Natural killer cell (primary cell): ENCODE measurements at regions not wholly inside any gene's neighbourhood (a gene's known extent, or its start where the extent isn't known, plus 50 kb on each side); places are given as distances from the start of the nearest gene placed in this dataset.
"Not testable (repeated sequence)": the region's sequence is repeated elsewhere in the genome, so short reads cannot be mapped to it uniquely, and the experiment has no call there.

ENCODE experiments used
- ATAC-seq, 3 donors: fragments of 150-1000 bp in 2 of 3; fragments of 200-7000 bp in 1 of 3; cut with Tn5 transposase; 1 replicate in 1 of 3; 2 replicates in 2 of 3; pipeline ENCODE4 v1.10.0; 2021; ENCODE audit warnings: mild to moderate bottlenecking in 2 of 3, moderate library complexity in 2 of 3
- DNase-seq, 2 donors: peaks; one replicate each; pipeline versions ENCODE4 v3.0.0 to v3.0.0-alpha.2; 2013 to 2021; ENCODE audit warnings: mixed read lengths in 1 of 2
- H3K27ac ChIP-seq: one replicate; pipeline ENCODE4 v1.5.1; 2013; ENCODE audit warnings: mild to moderate bottlenecking, low read length
- H3K27me3 ChIP-seq: one replicate; pipeline ENCODE4 v1.6.1; 2013; ENCODE audit warnings: low read length; ENCODE audit not compliant: control insufficient read depth, insufficient read depth
- H3K36me3 ChIP-seq: one replicate; pipeline ENCODE4 v1.6.1; 2013; ENCODE audit warnings: low read length; ENCODE audit not compliant: control insufficient read depth, insufficient read depth
- H3K4me1 ChIP-seq: one replicate; pipeline ENCODE4 v1.6.1; 2013; ENCODE audit warnings: low read length; ENCODE audit not compliant: control insufficient read depth, insufficient read depth
- H3K4me3 ChIP-seq: one replicate; pipeline ENCODE4 v1.5.1; 2013; ENCODE audit warnings: low read length
- H3K9me3 ChIP-seq: one replicate; pipeline ENCODE4 v1.6.1; 2013; ENCODE audit warnings: low read length; ENCODE audit not compliant: control insufficient read depth, insufficient read depth
- H3K27ac Mint-ChIP-seq, 2 donors: one replicate each; pipeline ENCODE4 v1.8.0; 2022; ENCODE audit warnings: mild to moderate bottlenecking in 2 of 2, mixed read lengths in 2 of 2, moderate library complexity in 1 of 2
- H3K27me3 Mint-ChIP-seq, 2 donors: one replicate each; pipeline ENCODE4 v1.8.0; 2022; ENCODE audit warnings: low read depth in 2 of 2, mixed read lengths in 2 of 2
- H3K36me3 Mint-ChIP-seq: one replicate; pipeline ENCODE4 v1.8.0; 2022; ENCODE audit warnings: mixed read lengths
- H3K4me1 Mint-ChIP-seq, 2 donors: one replicate each; pipeline ENCODE4 v1.8.0; 2022; ENCODE audit warnings: mixed read lengths in 2 of 2
- H3K4me3 Mint-ChIP-seq: one replicate; pipeline ENCODE4 v1.8.0; 2022; ENCODE audit warnings: mild to moderate bottlenecking, moderate library complexity, mixed read lengths
- H3K9me3 Mint-ChIP-seq, 2 donors: one replicate each; pipeline ENCODE4 v1.8.0; 2022; ENCODE audit warnings: mixed read lengths in 2 of 2
- WGBS: methylation state at CpG from one replicate; pipeline ENCODE4 v1.1.7; 2013; ENCODE audit warnings: missing lambda C conversion rate; ENCODE audit not compliant: insufficient coverage; 5-methylcytosine and 5-hydroxymethylcytosine counted together
- intact Hi-C: fragments of 100-400 bp; cut with micrococcal nuclease; formaldehyde crosslinking; loops from one replicate; pipeline ENCODE4 v1.14.2; 2022
- TF ChIP-seq, protein P1 (sequence below): fragments of 200-600 bp; IDR thresholded peaks from one replicate; pipeline ENCODE4 v1.8.0; 2022; ENCODE audit warnings: antibody characterized with exemption

DNA sequence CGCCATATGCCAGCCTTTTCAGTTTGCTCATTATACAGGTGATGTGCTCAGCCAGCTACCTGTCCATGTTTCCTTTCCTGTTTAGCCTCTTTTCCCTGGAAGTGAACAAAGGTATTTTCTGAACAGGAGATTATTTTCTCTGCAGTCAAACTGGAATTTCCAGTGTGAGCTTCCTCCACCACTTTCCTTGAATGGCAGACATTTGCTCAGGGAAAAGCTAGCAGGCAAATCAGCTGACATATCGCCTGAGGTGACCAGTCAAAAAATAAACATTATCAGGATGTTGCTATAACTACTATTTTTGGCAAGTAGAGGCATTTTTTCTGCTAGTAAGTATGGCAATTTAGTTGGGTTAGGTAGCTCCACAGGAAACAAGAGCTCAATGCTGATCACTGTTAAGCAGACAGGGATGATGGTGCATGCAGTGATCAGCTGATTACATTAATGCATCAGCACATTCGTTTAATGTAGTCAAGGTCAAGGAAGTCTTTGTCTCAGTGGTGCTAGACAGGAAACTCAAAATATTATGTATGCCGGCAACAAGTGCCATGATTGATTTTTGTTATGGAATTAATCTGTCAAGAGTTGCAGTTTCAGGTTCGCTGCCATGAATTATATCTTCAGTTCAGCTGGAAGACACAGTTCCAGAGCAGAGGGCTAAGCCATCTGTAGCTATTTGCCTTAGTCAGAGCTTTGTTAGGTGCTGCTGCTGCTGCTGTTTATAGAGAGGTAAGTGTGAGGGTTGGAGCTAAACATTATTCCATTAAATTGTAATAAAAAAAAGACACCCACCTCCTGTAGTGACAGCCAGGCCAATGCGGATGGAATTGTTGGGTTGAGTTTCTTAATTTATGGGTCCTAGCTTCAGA, 179.7 kb upstream of the ST6GALNAC5 start:
- Histone ChIP-seq H3K27ac (no peak overlapping the region), H3K4me3 (no peak overlapping the region), H3K9me3 (no peaks in the 10 kb centered on the region), H3K27me3 (no peaks in the 10 kb centered on the region), H3K4me1 (no peaks in the 10 kb centered on the region), H3K36me3 (no peaks in the 10 kb centered on the region)
- no peak overlapping the region for H3K4me3 Mint-ChIP-seq
- H3K27ac Mint-ChIP-seq, result no peak overlapping the region
- H3K36me3 Mint-ChIP-seq, result no peaks in the 10 kb centered on the region
- intact Hi-C loops, result no loop called here
- peaks cover 0 to 2% of the 10 kb centered on the region in 2 donors for H3K9me3 Mint-ChIP-seq
- no peaks in the 10 kb centered on the region for H3K27me3 Mint-ChIP-seq
- ATAC-seq (no peak), DNase-seq (no peak)
- TF ChIP-seq, protein P1, sequence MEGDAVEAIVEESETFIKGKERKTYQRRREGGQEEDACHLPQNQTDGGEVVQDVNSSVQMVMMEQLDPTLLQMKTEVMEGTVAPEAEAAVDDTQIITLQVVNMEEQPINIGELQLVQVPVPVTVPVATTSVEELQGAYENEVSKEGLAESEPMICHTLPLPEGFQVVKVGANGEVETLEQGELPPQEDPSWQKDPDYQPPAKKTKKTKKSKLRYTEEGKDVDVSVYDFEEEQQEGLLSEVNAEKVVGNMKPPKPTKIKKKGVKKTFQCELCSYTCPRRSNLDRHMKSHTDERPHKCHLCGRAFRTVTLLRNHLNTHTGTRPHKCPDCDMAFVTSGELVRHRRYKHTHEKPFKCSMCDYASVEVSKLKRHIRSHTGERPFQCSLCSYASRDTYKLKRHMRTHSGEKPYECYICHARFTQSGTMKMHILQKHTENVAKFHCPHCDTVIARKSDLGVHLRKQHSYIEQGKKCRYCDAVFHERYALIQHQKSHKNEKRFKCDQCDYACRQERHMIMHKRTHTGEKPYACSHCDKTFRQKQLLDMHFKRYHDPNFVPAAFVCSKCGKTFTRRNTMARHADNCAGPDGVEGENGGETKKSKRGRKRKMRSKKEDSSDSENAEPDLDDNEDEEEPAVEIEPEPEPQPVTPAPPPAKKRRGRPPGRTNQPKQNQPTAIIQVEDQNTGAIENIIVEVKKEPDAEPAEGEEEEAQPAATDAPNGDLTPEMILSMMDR, result no peak
- 61% methylated on average over 6 of the region's 6 CpGs for WGBS
- no peaks in the 10 kb centered on the region for H3K4me1 Mint-ChIP-seq

- Histone ChIP-seq H3K36me3 (no peaks in the 10 kb centered on the region), H3K27ac (no peak overlapping the region), H3K27me3 (no peaks in the 10 kb centered on the region), H3K4me1 (no peaks in the 10 kb centered on the region), H3K9me3 (no peaks in the 10 kb centered on the region), H3K4me3 (no peak overlapping the region)
- Mint-ChIP-seq H3K9me3 (peaks cover 2 to 5% of the 10 kb centered on the region in 2 donors), H3K4me3 (no peak overlapping the region), H3K4me1 (no peaks in the 10 kb centered on the region), H3K36me3 (no peaks in the 10 kb centered on the region), H3K27ac (no peak overlapping the region), H3K27me3 (no peaks in the 10 kb centered on the region)
- intact Hi-C loops, result no loop called here
- WGBS, result 61% methylated on average over 3 of the region's 3 CpGs
- DNase-seq (no peak), ATAC-seq (no peak)
- TF ChIP-seq, protein P1, result no peak
Observed at GRCh38 chr1:76690766-76691165, 176.5 kb upstream of the ST6GALNAC5 start.

DNA sequence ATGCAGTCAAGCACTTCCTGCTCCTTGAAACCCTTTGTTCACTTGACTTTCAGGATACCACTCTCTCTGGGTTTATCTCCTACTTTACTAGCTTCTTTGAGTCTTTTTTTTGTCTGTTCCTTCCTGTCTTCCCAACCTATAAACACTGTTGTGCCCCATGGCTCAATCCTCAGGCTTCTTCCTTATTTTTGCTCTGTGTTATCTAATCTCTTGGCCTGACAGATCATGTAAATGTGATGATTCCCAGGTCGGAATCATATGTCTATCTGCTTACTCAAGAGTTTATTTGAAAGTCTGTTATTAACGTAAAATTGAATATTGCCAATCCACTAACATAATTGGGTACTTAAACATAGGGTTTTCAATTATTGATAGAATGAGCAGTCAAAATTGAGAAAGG, 171.7 kb upstream of the ST6GALNAC5 start:
- Histone ChIP-seq H3K9me3 (no peaks in the 10 kb centered on the region), H3K27me3 (no peaks in the 10 kb centered on the region), H3K36me3 (no peaks in the 10 kb centered on the region), H3K27ac (no peak overlapping the region), H3K4me1 (no peaks in the 10 kb centered on the region), H3K4me3 (no peak overlapping the region)
- Mint-ChIP-seq H3K36me3 (no peaks in the 10 kb centered on the region), H3K27ac (no peak overlapping the region), H3K4me1 (no peaks in the 10 kb centered on the region), H3K4me3 (no peak overlapping the region), H3K27me3 (no peaks in the 10 kb centered on the region), H3K9me3 (peaks cover 2 to 3% of the 10 kb centered on the region in 2 donors)
- DNase-seq, result no peak
- no CpG with 5 or more reads among the region's 2 CpGs for WGBS
- TF ChIP-seq, protein P1, result no peak
- intact Hi-C loops, result no loop called here
- ATAC-seq, result no peak

DNA sequence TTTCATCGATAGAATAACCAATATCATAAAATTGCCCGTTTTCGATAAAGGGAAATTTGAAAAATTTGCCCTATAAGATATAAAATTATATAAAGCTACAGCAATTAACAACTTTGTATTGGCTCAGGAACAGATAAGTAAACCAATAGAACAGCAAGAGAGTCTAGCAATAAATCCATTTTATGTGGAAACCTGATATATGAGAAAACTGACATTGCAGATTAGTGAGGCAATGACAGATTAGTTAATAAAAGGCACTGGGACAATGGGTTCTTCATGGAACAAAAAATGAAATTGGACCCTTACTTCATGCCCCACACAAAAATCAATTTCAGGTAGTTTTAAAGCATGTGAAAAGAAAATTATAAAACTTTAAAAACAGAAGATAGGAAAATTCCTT, 169.9 kb upstream of the ST6GALNAC5 start:
- Histone ChIP-seq H3K4me3 (no peak overlapping the region), H3K9me3 (no peaks in the 10 kb centered on the region), H3K4me1 (no peaks in the 10 kb centered on the region), H3K27ac (no peak overlapping the region), H3K36me3 (no peaks in the 10 kb centered on the region), H3K27me3 (no peaks in the 10 kb centered on the region)
- no peak overlapping the region for H3K4me3 Mint-ChIP-seq
- H3K27me3 Mint-ChIP-seq, result no peaks in the 10 kb centered on the region
- DNase-seq (no peak), ATAC-seq (no peak)
- intact Hi-C loops, result no loop called here
- H3K4me1 Mint-ChIP-seq, result no peaks in the 10 kb centered on the region
- WGBS, result no CpG with 5 or more reads among the region's 3 CpGs
- no peak overlapping the region for H3K27ac Mint-ChIP-seq
- H3K9me3 Mint-ChIP-seq, result peaks cover 2 to 5% of the 10 kb centered on the region in 2 donors
- TF ChIP-seq, protein P1, result no peak
- no peaks in the 10 kb centered on the region for H3K36me3 Mint-ChIP-seq

GRCh38 chr1:76699646-76700045, 167.6 kb upstream of the ST6GALNAC5 start:
- H3K27me3 ChIP-seq, H3K4me3 ChIP-seq, ATAC-seq, DNase-seq, H3K27ac Mint-ChIP-seq, H3K4me1 ChIP-seq, H3K27ac ChIP-seq, intact Hi-C loops, H3K9me3 ChIP-seq, H3K4me1 Mint-ChIP-seq, H3K36me3 Mint-ChIP-seq, H3K4me3 Mint-ChIP-seq, H3K36me3 ChIP-seq, H3K9me3 Mint-ChIP-seq, H3K27me3 Mint-ChIP-seq: not testable (repeated sequence)
- WGBS, result 96% methylated on average over 21 of the region's 21 CpGs
